ENCODE measurements at regions not wholly inside any gene's neighbourhood (a gene's known extent, or its start where the extent isn't known, plus 50 kb on each side); places are given as distances from the start of the nearest gene placed in this dataset.

- H3K4me3 ChIP-seq (ENCODE audit: low read depth in 1 of 2, low read length in 2 of 2) = no peak overlapping the region
- H3K27ac ChIP-seq (ENCODE audit: low read depth in 2 of 2, low read length in 1 of 2) = no peak overlapping the region
- no peaks in the 10 kb centered on the region for H3K4me1 ChIP-seq (ENCODE audit: control insufficient read depth in 2 of 2, insufficient read depth in 2 of 2, low read length in 1 of 2)
- 92 to 95% methylated on average over 18 to 19 of the region's 19 CpGs for WGBS, 2 donors
- no peaks in the 10 kb centered on the region for H3K36me3 ChIP-seq (ENCODE audit: control insufficient read depth in 2 of 2, insufficient read depth in 2 of 2, low read length in 1 of 2)
- H3K9me3 ChIP-seq (ENCODE audit: control insufficient read depth in 2 of 2, insufficient read depth in 1 of 2, low read depth in 1 of 2, low read length in 1 of 2) = peaks cover 2 to 10% of the 10 kb centered on the region in 2 donors
- H3K27me3 ChIP-seq (ENCODE audit: control insufficient read depth in 1 of 2, insufficient read depth in 2 of 2, low read length in 2 of 2) = no peaks in the 10 kb centered on the region
Measured at GRCh38 chrX:872090-872489, 241.5 kb downstream of the SHOX start.

- WGBS, 2 donors = 83 to 94% methylated on average over 10 of the region's 10 CpGs
- H3K9me3 ChIP-seq (ENCODE audit: control insufficient read depth in 2 of 2, insufficient read depth in 1 of 2, low read depth in 1 of 2, low read length in 1 of 2) = peaks cover 2 to 10% of the 10 kb centered on the region in 2 donors
Measured at GRCh38 chrX:871626-872025, 241.0 kb downstream of the SHOX start.

GRCh38 chrX:867966-868647, 237.5 kb downstream of the SHOX start:
- no peaks in the 10 kb centered on the region for H3K27me3 ChIP-seq (ENCODE audit: control insufficient read depth in 1 of 2, insufficient read depth in 2 of 2, low read length in 2 of 2)
- H3K27ac ChIP-seq (ENCODE audit: low read depth in 2 of 2, low read length in 1 of 2) = no peak overlapping the region
- no peaks in the 10 kb centered on the region for H3K4me1 ChIP-seq (ENCODE audit: control insufficient read depth in 2 of 2, insufficient read depth in 2 of 2, low read length in 1 of 2)
- H3K9me3 ChIP-seq (ENCODE audit: control insufficient read depth in 2 of 2, insufficient read depth in 1 of 2, low read depth in 1 of 2, low read length in 1 of 2) = peaks cover 2 to 15% of the 10 kb centered on the region in 2 donors
- 75 to 77% methylated on average over 18 of the region's 18 CpGs for WGBS, 2 donors
- H3K36me3 ChIP-seq (ENCODE audit: control insufficient read depth in 2 of 2, insufficient read depth in 2 of 2, low read length in 1 of 2) = no peaks in the 10 kb centered on the region
- H3K4me3 ChIP-seq (ENCODE audit: low read depth in 1 of 2, low read length in 2 of 2) = no peak overlapping the region

More at GRCh38 chrX:871626-872025, 241.0 kb downstream of the SHOX start:
- Histone ChIP-seq H3K36me3 (ENCODE audit: control insufficient read depth in 2 of 2, insufficient read depth in 2 of 2, low read length in 1 of 2) (no peaks in the 10 kb centered on the region), H3K27me3 (ENCODE audit: control insufficient read depth in 1 of 2, insufficient read depth in 2 of 2, low read length in 2 of 2) (no peaks in the 10 kb centered on the region), H3K27ac (ENCODE audit: low read depth in 2 of 2, low read length in 1 of 2) (no peak overlapping the region), H3K4me3 (ENCODE audit: low read depth in 1 of 2, low read length in 2 of 2) (no peak overlapping the region), H3K4me1 (ENCODE audit: control insufficient read depth in 2 of 2, insufficient read depth in 2 of 2, low read length in 1 of 2) (no peaks in the 10 kb centered on the region)

- peaks cover 0 to 15% of the 10 kb centered on the region in 2 donors for H3K9me3 ChIP-seq (ENCODE audit: control insufficient read depth in 2 of 2, insufficient read depth in 1 of 2, low read depth in 1 of 2, low read length in 1 of 2)
- 77 to 83% methylated on average over 11 of the region's 11 CpGs for WGBS, 2 donors
- no peaks in the 10 kb centered on the region for H3K36me3 ChIP-seq (ENCODE audit: control insufficient read depth in 2 of 2, insufficient read depth in 2 of 2, low read length in 1 of 2)
- H3K27ac ChIP-seq (ENCODE audit: low read depth in 2 of 2, low read length in 1 of 2) = no peak overlapping the region
- no peak overlapping the region for H3K4me3 ChIP-seq (ENCODE audit: low read depth in 1 of 2, low read length in 2 of 2)
- no peaks in the 10 kb centered on the region for H3K27me3 ChIP-seq (ENCODE audit: control insufficient read depth in 1 of 2, insufficient read depth in 2 of 2, low read length in 2 of 2)
- H3K4me1 ChIP-seq (ENCODE audit: control insufficient read depth in 2 of 2, insufficient read depth in 2 of 2, low read length in 1 of 2) = no peaks in the 10 kb centered on the region
Measured at GRCh38 chrX:867502-867901, 236.9 kb downstream of the SHOX start.

GRCh38 chrX:866441-866990, 235.9 kb downstream of the SHOX start:
- no peak overlapping the region for H3K27ac ChIP-seq (ENCODE audit: low read depth in 2 of 2, low read length in 1 of 2)
- no peaks in the 10 kb centered on the region for H3K27me3 ChIP-seq (ENCODE audit: control insufficient read depth in 1 of 2, insufficient read depth in 2 of 2, low read length in 2 of 2)
- 48 to 60% methylated on average over 18 of the region's 18 CpGs for WGBS, 2 donors
- H3K36me3 ChIP-seq (ENCODE audit: control insufficient read depth in 2 of 2, insufficient read depth in 2 of 2, low read length in 1 of 2) = no peaks in the 10 kb centered on the region
- H3K9me3 ChIP-seq (ENCODE audit: control insufficient read depth in 2 of 2, insufficient read depth in 1 of 2, low read depth in 1 of 2, low read length in 1 of 2) = peaks cover 0 to 10% of the 10 kb centered on the region in 2 donors
- no peak overlapping the region for H3K4me3 ChIP-seq (ENCODE audit: low read depth in 1 of 2, low read length in 2 of 2)
- H3K4me1 ChIP-seq (ENCODE audit: control insufficient read depth in 2 of 2, insufficient read depth in 2 of 2, low read length in 1 of 2) = no peaks in the 10 kb centered on the region

GRCh38 chrX:865422-865821, 234.8 kb downstream of the SHOX start:
- 65 to 76% methylated on average over 3 of the region's 3 CpGs for WGBS, 2 donors
- H3K4me3 ChIP-seq (ENCODE audit: low read depth in 1 of 2, low read length in 2 of 2) = no peak overlapping the region

GRCh38 chrX:861921-862320, 231.3 kb downstream of the SHOX start:
- no peaks in the 10 kb centered on the region for H3K36me3 ChIP-seq (ENCODE audit: control insufficient read depth in 2 of 2, insufficient read depth in 2 of 2, low read length in 1 of 2)
- 50 to 53% methylated on average over 9 of the region's 9 CpGs for WGBS, 2 donors
- H3K9me3 ChIP-seq (ENCODE audit: control insufficient read depth in 2 of 2, insufficient read depth in 1 of 2, low read depth in 1 of 2, low read length in 1 of 2) = peaks cover 6 to 7% of the 10 kb centered on the region in 2 donors
- H3K4me1 ChIP-seq (ENCODE audit: control insufficient read depth in 2 of 2, insufficient read depth in 2 of 2, low read length in 1 of 2) = no peaks in the 10 kb centered on the region
- no peaks in the 10 kb centered on the region for H3K27me3 ChIP-seq (ENCODE audit: control insufficient read depth in 1 of 2, insufficient read depth in 2 of 2, low read length in 2 of 2)
- H3K27ac ChIP-seq (ENCODE audit: low read depth in 2 of 2, low read length in 1 of 2) = no peak overlapping the region
- no peak overlapping the region for H3K4me3 ChIP-seq (ENCODE audit: low read depth in 1 of 2, low read length in 2 of 2)

More at GRCh38 chrX:865422-865821, 234.8 kb downstream of the SHOX start:
- Histone ChIP-seq H3K27ac (ENCODE audit: low read depth in 2 of 2, low read length in 1 of 2) (no peak overlapping the region), H3K36me3 (ENCODE audit: control insufficient read depth in 2 of 2, insufficient read depth in 2 of 2, low read length in 1 of 2) (no peaks in the 10 kb centered on the region), H3K4me1 (ENCODE audit: control insufficient read depth in 2 of 2, insufficient read depth in 2 of 2, low read length in 1 of 2) (no peaks in the 10 kb centered on the region), H3K9me3 (ENCODE audit: control insufficient read depth in 2 of 2, insufficient read depth in 1 of 2, low read depth in 1 of 2, low read length in 1 of 2) (peaks cover 6 to 10% of the 10 kb centered on the region in 2 donors), H3K27me3 (ENCODE audit: control insufficient read depth in 1 of 2, insufficient read depth in 2 of 2, low read length in 2 of 2) (no peaks in the 10 kb centered on the region)

- Histone ChIP-seq H3K27me3 (ENCODE audit: control insufficient read depth in 1 of 2, insufficient read depth in 2 of 2, low read length in 2 of 2) (no peaks in the 10 kb centered on the region), H3K27ac (ENCODE audit: low read depth in 2 of 2, low read length in 1 of 2) (no peak overlapping the region), H3K36me3 (ENCODE audit: control insufficient read depth in 2 of 2, insufficient read depth in 2 of 2, low read length in 1 of 2) (no peaks in the 10 kb centered on the region), H3K4me1 (ENCODE audit: control insufficient read depth in 2 of 2, insufficient read depth in 2 of 2, low read length in 1 of 2) (no peaks in the 10 kb centered on the region), H3K4me3 (ENCODE audit: low read depth in 1 of 2, low read length in 2 of 2) (no peak overlapping the region), H3K9me3 (ENCODE audit: control insufficient read depth in 2 of 2, insufficient read depth in 1 of 2, low read depth in 1 of 2, low read length in 1 of 2) (peaks cover 5 to 6% of the 10 kb centered on the region in 2 donors)
- WGBS, 2 donors = 60 to 69% methylated on average over 14 of the region's 14 CpGs
Measured at GRCh38 chrX:861340-861890, 230.8 kb downstream of the SHOX start.

- 87 to 93% methylated on average over 1 of the region's 1 CpG for WGBS, 2 donors
Measured at GRCh38 chrX:859329-859728, 228.7 kb downstream of the SHOX start.

More at GRCh38 chrX:859329-859728, 228.7 kb downstream of the SHOX start:
- no peaks in the 10 kb centered on the region for H3K36me3 ChIP-seq (ENCODE audit: control insufficient read depth in 2 of 2, insufficient read depth in 2 of 2, low read length in 1 of 2)
- H3K4me3 ChIP-seq (ENCODE audit: low read depth in 1 of 2, low read length in 2 of 2) = no peak overlapping the region
- no peaks in the 10 kb centered on the region for H3K27me3 ChIP-seq (ENCODE audit: control insufficient read depth in 1 of 2, insufficient read depth in 2 of 2, low read length in 2 of 2)
- no peaks in the 10 kb centered on the region for H3K4me1 ChIP-seq (ENCODE audit: control insufficient read depth in 2 of 2, insufficient read depth in 2 of 2, low read length in 1 of 2)
- H3K9me3 ChIP-seq (ENCODE audit: control insufficient read depth in 2 of 2, insufficient read depth in 1 of 2, low read depth in 1 of 2, low read length in 1 of 2) = peaks cover 2 to 6% of the 10 kb centered on the region in 2 donors
- H3K27ac ChIP-seq (ENCODE audit: low read depth in 2 of 2, low read length in 1 of 2) = no peak overlapping the region
